ENCODE measurements at regions not wholly inside any gene's neighbourhood (a gene's known extent, or its start where the extent isn't known, plus 50 kb on each side); places are given as distances from the start of the nearest gene placed in this dataset.

DNA sequence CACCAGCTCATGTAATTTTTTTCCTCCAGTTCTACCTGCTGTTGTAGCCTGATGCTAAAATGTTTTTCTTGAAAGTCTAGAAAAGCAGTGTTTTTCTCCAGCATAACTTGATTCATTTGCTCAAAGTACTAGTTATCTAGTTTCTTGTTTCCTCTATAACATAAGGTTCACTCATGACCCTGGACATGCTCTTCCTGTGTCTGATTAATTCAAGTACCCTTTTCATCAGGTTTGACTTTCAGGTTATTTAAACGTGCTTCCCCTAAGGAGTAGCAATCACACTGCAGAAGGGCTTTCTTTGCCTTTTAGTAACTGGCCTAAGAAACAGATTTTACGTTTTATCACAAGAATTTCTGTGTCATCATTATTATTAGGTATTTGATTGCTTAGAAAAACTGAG lies 66.8 kb upstream of the EGFL6 start:
- H3K9me3 ChIP-seq (ENCODE audit: control insufficient read depth, insufficient read depth, low read length) = no peaks in the 10 kb centered on the region
- no peaks in the 10 kb centered on the region for H4K20me1 ChIP-seq (ENCODE audit: control insufficient read depth, insufficient read depth, low read depth, low read length)
- no peak overlapping the region for H3K4me2 ChIP-seq (ENCODE audit: low read length)
- H3K4me1 ChIP-seq (ENCODE audit: control insufficient read depth, low read length) = no peaks in the 10 kb centered on the region
- TF ChIP-seq EZH2phosphoT487 (IDR thresholded peaks at IDR 0.05; ENCODE audit: borderline replicate concordance, low read length) (no peak), CTCF (IDR thresholded peaks at IDR 0.05; ENCODE audit: low read depth, low read length, poor library complexity, severe bottlenecking) (no peak)
- no peaks in the 10 kb centered on the region for H3F3A ChIP-seq (ENCODE audit: control insufficient read depth, insufficient read depth)
- no peaks in the 10 kb centered on the region for H3K9me2 ChIP-seq (replicated peaks; ENCODE audit: control insufficient read depth, low read length)
- H3K36me3 ChIP-seq (ENCODE audit: control insufficient read depth, low read length) = no peaks in the 10 kb centered on the region
- no peak overlapping the region for H3K27ac ChIP-seq (ENCODE audit: low read depth, low read length)
- no peak overlapping the region for H3K4me3 ChIP-seq (ENCODE audit: low read length)
- H3K27me3 ChIP-seq (ENCODE audit: control insufficient read depth, low read length) = no peaks in the 10 kb centered on the region
- H3K79me2 ChIP-seq (ENCODE audit: control insufficient read depth, low read length) = no peaks in the 10 kb centered on the region

DNA sequence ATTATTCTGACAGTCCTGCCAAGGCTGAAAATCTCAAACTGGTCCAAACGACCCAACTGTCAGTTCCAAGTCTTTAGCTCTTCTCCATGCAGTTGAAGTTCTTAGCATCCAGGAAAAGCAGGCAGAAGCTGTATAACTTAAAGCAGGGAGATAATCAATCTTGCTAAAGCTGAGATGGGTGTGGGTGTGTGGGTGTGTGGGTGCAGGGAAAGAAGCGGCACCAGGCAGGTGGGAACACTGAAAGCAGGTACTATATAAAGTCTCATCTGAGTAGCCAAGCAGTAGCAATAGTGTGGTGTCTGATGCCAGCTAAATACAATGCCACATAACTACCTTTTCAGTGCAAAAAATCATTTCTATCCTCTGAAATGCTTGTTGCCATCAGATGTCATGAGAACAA lies 69.7 kb upstream of the EGFL6 start:
- H3K4me1 ChIP-seq (ENCODE audit: control insufficient read depth, low read length) = no peaks in the 10 kb centered on the region
- H3K36me3 ChIP-seq (ENCODE audit: control insufficient read depth, low read length) = no peaks in the 10 kb centered on the region
- H3K4me3 ChIP-seq (ENCODE audit: low read length) = no peak overlapping the region
- H3K27ac ChIP-seq (ENCODE audit: low read depth, low read length) = no peak overlapping the region
- no peaks in the 10 kb centered on the region for H3K27me3 ChIP-seq (ENCODE audit: control insufficient read depth, low read length)
- H4K20me1 ChIP-seq (ENCODE audit: control insufficient read depth, insufficient read depth, low read depth, low read length) = no peaks in the 10 kb centered on the region
- no peaks in the 10 kb centered on the region for H3K9me3 ChIP-seq (ENCODE audit: control insufficient read depth, insufficient read depth, low read length)
- TF ChIP-seq EZH2phosphoT487 (IDR thresholded peaks at IDR 0.05; ENCODE audit: borderline replicate concordance, low read length) = no peak
- no peak for TF ChIP-seq CTCF (IDR thresholded peaks at IDR 0.05; ENCODE audit: low read depth, low read length, poor library complexity, severe bottlenecking)
- no peaks in the 10 kb centered on the region for H3K79me2 ChIP-seq (ENCODE audit: control insufficient read depth, low read length)
- H3K4me2 ChIP-seq (ENCODE audit: low read length) = no peak overlapping the region
- no peaks in the 10 kb centered on the region for H3F3A ChIP-seq (ENCODE audit: control insufficient read depth, insufficient read depth)
- H3K9me2 ChIP-seq (replicated peaks; ENCODE audit: control insufficient read depth, low read length) = no peaks in the 10 kb centered on the region

DNA sequence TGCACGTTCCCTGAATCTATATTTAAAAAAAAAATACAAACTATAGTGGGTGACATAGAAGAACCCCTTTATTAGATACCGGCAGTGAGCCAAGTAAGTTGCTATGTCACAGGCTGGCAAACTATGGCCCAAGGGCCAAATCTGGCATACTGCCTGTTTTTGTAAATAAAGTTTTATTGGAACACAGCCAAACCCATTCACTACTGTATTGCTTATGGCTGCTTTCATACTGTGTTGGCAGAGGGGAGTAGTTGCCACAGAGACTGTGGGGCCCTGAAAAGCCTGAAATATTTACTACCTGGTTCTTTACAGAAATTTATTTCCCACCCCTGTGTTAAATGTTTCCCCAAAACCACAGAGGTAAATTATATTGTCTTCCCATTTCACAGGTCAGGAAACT lies 71.2 kb upstream of the EGFL6 start:
- Histone ChIP-seq H3K9me2 (replicated peaks; ENCODE audit: control insufficient read depth, low read length) (no peaks in the 10 kb centered on the region), H3K4me3 (ENCODE audit: low read length) (no peak overlapping the region), H3K9me3 (ENCODE audit: control insufficient read depth, insufficient read depth, low read length) (no peaks in the 10 kb centered on the region), H3K4me2 (ENCODE audit: low read length) (no peak overlapping the region), H3F3A (ENCODE audit: control insufficient read depth, insufficient read depth) (no peaks in the 10 kb centered on the region), H3K4me1 (ENCODE audit: control insufficient read depth, low read length) (no peaks in the 10 kb centered on the region), H3K79me2 (ENCODE audit: control insufficient read depth, low read length) (no peaks in the 10 kb centered on the region), H3K36me3 (ENCODE audit: control insufficient read depth, low read length) (no peaks in the 10 kb centered on the region), H3K27me3 (ENCODE audit: control insufficient read depth, low read length) (no peaks in the 10 kb centered on the region), H3K27ac (ENCODE audit: low read depth, low read length) (no peak overlapping the region), H4K20me1 (ENCODE audit: control insufficient read depth, insufficient read depth, low read depth, low read length) (no peaks in the 10 kb centered on the region)
- TF ChIP-seq CTCF (IDR thresholded peaks at IDR 0.05; ENCODE audit: low read depth, low read length, poor library complexity, severe bottlenecking) (no peak), EZH2phosphoT487 (IDR thresholded peaks at IDR 0.05; ENCODE audit: borderline replicate concordance, low read length) (no peak)

GRCh38 chrX:13495232-13495631 lies 74.2 kb upstream of the EGFL6 start:
- Histone ChIP-seq H3K9me2 (replicated peaks; ENCODE audit: control insufficient read depth, low read length) (no peaks in the 10 kb centered on the region), H3K9me3 (ENCODE audit: control insufficient read depth, insufficient read depth, low read length) (no peaks in the 10 kb centered on the region), H3K4me1 (ENCODE audit: control insufficient read depth, low read length) (no peaks in the 10 kb centered on the region), H3K79me2 (ENCODE audit: control insufficient read depth, low read length) (no peaks in the 10 kb centered on the region), H3K36me3 (ENCODE audit: control insufficient read depth, low read length) (no peaks in the 10 kb centered on the region), H3K27me3 (ENCODE audit: control insufficient read depth, low read length) (no peaks in the 10 kb centered on the region), H3K4me3 (ENCODE audit: low read length) (no peak overlapping the region), H4K20me1 (ENCODE audit: control insufficient read depth, insufficient read depth, low read depth, low read length) (no peaks in the 10 kb centered on the region), H3K4me2 (ENCODE audit: low read length) (no peak overlapping the region), H3K27ac (ENCODE audit: low read depth, low read length) (no peak overlapping the region), H3F3A (ENCODE audit: control insufficient read depth, insufficient read depth) (no peaks in the 10 kb centered on the region)
- TF ChIP-seq CTCF (IDR thresholded peaks at IDR 0.05; ENCODE audit: low read depth, low read length, poor library complexity, severe bottlenecking) = no peak
